Epithelial cell of proximal tubule (primary cell): ENCODE measurements at regions not wholly inside any gene's neighbourhood (a gene's known extent, or its start where the extent isn't known, plus 50 kb on each side); places are given as distances from the start of the nearest gene placed in this dataset.

Experiments used
- DNase-seq: peaks from one replicate; pipeline ENCODE4 v3.0.0-alpha.2; 2011; ENCODE audit warnings: low read depth
- H3K4me3 ChIP-seq: 2 replicates; pipeline ENCODE4 v1.5.1; 2011; ENCODE audit warnings: low read depth, mild to moderate bottlenecking, low read length
- TF ChIP-seq, protein P1 (sequence below): conservative IDR thresholded peaks from 2 replicates; pipeline ENCODE4 v1.5.1; 2012; ENCODE audit warnings: low read depth, mild to moderate bottlenecking, low read length

GRCh38 chr5:74310386-74310785 lies 330.1 kb downstream of the ENC1 start:
- TF ChIP-seq, protein P1, sequence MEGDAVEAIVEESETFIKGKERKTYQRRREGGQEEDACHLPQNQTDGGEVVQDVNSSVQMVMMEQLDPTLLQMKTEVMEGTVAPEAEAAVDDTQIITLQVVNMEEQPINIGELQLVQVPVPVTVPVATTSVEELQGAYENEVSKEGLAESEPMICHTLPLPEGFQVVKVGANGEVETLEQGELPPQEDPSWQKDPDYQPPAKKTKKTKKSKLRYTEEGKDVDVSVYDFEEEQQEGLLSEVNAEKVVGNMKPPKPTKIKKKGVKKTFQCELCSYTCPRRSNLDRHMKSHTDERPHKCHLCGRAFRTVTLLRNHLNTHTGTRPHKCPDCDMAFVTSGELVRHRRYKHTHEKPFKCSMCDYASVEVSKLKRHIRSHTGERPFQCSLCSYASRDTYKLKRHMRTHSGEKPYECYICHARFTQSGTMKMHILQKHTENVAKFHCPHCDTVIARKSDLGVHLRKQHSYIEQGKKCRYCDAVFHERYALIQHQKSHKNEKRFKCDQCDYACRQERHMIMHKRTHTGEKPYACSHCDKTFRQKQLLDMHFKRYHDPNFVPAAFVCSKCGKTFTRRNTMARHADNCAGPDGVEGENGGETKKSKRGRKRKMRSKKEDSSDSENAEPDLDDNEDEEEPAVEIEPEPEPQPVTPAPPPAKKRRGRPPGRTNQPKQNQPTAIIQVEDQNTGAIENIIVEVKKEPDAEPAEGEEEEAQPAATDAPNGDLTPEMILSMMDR: no peak
- H3K4me3 ChIP-seq: no peak overlapping the region
- no peak for DNase-seq

GRCh38 chr5:74309050-74309449 lies 331.5 kb downstream of the ENC1 start:
- TF ChIP-seq, protein P1: no peak
- no peak overlapping the region for H3K4me3 ChIP-seq
- no peak for DNase-seq

- no peak overlapping the region for H3K4me3 ChIP-seq
- TF ChIP-seq, protein P1: no peak
- DNase-seq: no peak
Measured at GRCh38 chr5:74306845-74307244, 333.7 kb downstream of the ENC1 start.

DNA sequence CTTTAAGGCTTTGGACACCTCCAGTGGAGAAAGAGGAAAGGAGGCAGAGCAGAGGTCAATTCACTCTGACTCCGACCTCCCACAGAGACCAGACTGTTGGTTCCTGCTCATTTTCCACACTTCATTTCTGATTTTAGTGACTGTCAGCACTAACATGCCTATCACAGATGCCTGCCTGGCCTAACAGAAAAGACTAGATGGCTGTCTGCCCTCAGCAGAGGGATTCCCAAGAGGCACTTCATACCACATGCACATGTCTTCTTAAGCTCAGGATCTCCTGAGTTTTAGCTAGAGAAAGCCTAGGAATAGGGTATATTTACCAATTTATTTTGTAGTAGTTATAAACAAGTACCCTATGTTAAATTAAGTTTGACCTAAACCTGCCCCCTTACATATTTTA lies 336.0 kb downstream of the ENC1 start:
- no peak for DNase-seq
- no peak overlapping the region for H3K4me3 ChIP-seq
- TF ChIP-seq, protein P1: no peak

- TF ChIP-seq, protein P1: no peak
- DNase-seq: no peak
- H3K4me3 ChIP-seq: no peak overlapping the region
Measured at GRCh38 chr5:74303578-74303977, 336.9 kb downstream of the ENC1 start.

- TF ChIP-seq, protein P1: no peak
- no peak for DNase-seq
- H3K4me3 ChIP-seq: no peak overlapping the region
Measured at GRCh38 chr5:74301576-74301975, 339.0 kb downstream of the ENC1 start.

DNA sequence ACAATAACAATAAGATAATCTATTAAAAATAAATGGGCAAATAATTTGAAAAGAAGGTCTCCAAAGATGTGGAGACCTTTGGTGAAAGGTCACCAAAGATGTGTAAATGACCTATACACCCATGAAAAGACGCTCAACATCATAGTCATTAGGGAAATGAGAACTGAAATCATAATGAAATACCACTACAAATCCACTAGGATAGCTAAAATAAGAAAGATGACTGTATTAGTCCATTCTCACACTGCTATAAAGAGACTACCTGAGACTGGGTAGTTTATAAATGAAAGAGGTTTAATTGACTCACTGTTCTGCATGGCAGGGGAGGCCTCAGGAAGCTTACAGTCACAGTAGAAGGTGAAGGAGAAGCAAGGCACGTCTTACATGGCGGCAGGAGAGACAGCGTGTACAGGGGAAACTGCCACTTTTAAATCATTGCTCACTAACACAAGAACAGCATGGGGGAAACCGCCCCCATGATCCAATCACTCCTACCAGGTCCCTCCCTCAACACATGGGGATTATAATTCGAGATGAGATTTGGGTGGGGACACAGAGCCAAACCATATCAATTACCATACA lies 339.6 kb downstream of the ENC1 start:
- TF ChIP-seq, protein P1: no peak
- DNase-seq: no peak
- no peak overlapping the region for H3K4me3 ChIP-seq
